OCI-LY3 (cell line): ENCODE measurements at regions not wholly inside any gene's neighbourhood (a gene's known extent, or its start where the extent isn't known, plus 50 kb on each side); places are given as distances from the start of the nearest gene placed in this dataset.

Experiments
- EZH2phosphoT487 ChIP-seq: fragments of 200-600 bp; shearing (Covaris generic); IDR thresholded peaks from 2 replicates; pipeline ENCODE4 v1.6.1; 2018; ENCODE audit warnings: antibody characterized with exemption, mixed run types, low read depth
- TF ChIP-seq, protein P1 (sequence below): fragments of 200-600, 300-600 bp; sonication (generic); IDR thresholded peaks from 2 replicates; pipeline ENCODE4 v1.5.1; 2014; ENCODE audit warnings: antibody characterized with exemption, low read length, low read depth

DNA sequence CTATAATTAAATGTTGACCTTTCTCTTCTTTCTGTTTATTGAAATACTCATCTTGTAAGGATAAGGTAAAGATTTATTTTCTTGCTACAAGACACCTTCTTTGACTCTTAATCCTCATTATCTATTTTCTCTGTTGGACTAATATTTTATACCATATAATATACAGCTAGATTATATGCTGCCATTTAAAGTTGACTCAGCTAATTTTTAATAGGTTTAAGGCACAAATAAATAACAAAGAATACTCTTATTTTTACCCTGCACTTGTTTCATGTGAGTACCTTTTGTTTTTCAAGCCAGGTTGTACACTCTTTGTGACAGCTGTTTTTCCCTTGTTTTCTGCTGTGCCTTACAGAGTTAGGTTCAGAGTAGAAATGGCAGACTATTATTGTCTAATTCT, 83.9 kb upstream of the ASCC3 start:
- TF ChIP-seq, protein P1, sequence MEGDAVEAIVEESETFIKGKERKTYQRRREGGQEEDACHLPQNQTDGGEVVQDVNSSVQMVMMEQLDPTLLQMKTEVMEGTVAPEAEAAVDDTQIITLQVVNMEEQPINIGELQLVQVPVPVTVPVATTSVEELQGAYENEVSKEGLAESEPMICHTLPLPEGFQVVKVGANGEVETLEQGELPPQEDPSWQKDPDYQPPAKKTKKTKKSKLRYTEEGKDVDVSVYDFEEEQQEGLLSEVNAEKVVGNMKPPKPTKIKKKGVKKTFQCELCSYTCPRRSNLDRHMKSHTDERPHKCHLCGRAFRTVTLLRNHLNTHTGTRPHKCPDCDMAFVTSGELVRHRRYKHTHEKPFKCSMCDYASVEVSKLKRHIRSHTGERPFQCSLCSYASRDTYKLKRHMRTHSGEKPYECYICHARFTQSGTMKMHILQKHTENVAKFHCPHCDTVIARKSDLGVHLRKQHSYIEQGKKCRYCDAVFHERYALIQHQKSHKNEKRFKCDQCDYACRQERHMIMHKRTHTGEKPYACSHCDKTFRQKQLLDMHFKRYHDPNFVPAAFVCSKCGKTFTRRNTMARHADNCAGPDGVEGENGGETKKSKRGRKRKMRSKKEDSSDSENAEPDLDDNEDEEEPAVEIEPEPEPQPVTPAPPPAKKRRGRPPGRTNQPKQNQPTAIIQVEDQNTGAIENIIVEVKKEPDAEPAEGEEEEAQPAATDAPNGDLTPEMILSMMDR = no peak
- TF ChIP-seq EZH2phosphoT487 = no peak
